IPS-15b (cell line): ENCODE measurements at regions not wholly inside any gene's neighbourhood (a gene's known extent, or its start where the extent isn't known, plus 50 kb on each side); places are given as distances from the start of the nearest gene placed in this dataset.

Experiments
- H3K27me3 ChIP-seq: one replicate; pipeline ENCODE4 v1.6.1; 2013; ENCODE audit warnings: low read length; ENCODE audit not compliant: control insufficient read depth, insufficient read depth
- H3K36me3 ChIP-seq: one replicate; pipeline ENCODE4 v1.6.1; 2013; ENCODE audit warnings: low read length; ENCODE audit not compliant: control insufficient read depth, insufficient read depth
- H3K4me1 ChIP-seq: one replicate; pipeline ENCODE4 v1.6.1; 2013; ENCODE audit warnings: mild to moderate bottlenecking, low read length; ENCODE audit not compliant: control insufficient read depth, insufficient read depth
- H3K4me3 ChIP-seq: one replicate; pipeline ENCODE4 v1.5.1; 2013; ENCODE audit warnings: low read depth, low read length
- H3K9ac ChIP-seq: one replicate; pipeline ENCODE4 v1.6.1; 2013; ENCODE audit warnings: low read depth, mild to moderate bottlenecking, low read length
- H3K9me3 ChIP-seq: one replicate; pipeline ENCODE4 v1.6.1; 2013; ENCODE audit warnings: mild to moderate bottlenecking, low read length; ENCODE audit not compliant: control insufficient read depth, insufficient read depth

- no peaks in the 10 kb centered on the region for H3K27me3 ChIP-seq
- H3K9ac ChIP-seq, result no peak overlapping the region
- H3K9me3 ChIP-seq, result no peaks in the 10 kb centered on the region
- H3K4me3 ChIP-seq, result no peak overlapping the region
- no peaks in the 10 kb centered on the region for H3K4me1 ChIP-seq
- H3K36me3 ChIP-seq, result no peaks in the 10 kb centered on the region
Measured at GRCh38 chr5:24904981-24905517, 260.3 kb upstream of the CDH10 start.

- H3K9me3 ChIP-seq, result no peaks in the 10 kb centered on the region
- H3K36me3 ChIP-seq, result no peaks in the 10 kb centered on the region
- H3K9ac ChIP-seq, result no peak overlapping the region
- H3K27me3 ChIP-seq, result no peaks in the 10 kb centered on the region
- no peaks in the 10 kb centered on the region for H3K4me1 ChIP-seq
- no peak overlapping the region for H3K4me3 ChIP-seq
Measured at GRCh38 chr5:24899180-24899579, 254.4 kb upstream of the CDH10 start.

DNA sequence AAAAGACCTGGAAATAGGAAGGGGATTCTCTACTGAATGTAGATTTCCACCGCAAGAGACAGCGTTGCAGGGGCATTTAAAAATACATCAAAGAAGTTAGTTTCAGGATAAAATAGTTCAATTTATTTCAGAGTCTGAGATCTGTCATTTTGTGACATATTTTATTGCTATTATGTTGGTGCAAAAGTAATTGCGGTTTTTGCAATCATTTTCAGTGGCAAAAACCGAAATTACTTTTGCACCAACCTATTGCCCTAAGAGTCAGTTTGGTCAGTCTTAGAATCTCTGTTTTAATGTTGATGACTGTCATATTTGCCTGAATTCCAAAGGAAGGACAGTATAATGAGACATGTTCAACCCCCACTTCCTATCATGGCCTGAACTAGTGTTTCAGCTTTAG, 219.5 kb upstream of the CDH10 start:
- no peaks in the 10 kb centered on the region for H3K9me3 ChIP-seq
- no peaks in the 10 kb centered on the region for H3K4me1 ChIP-seq
- no peak overlapping the region for H3K9ac ChIP-seq
- no peak overlapping the region for H3K4me3 ChIP-seq
- no peaks in the 10 kb centered on the region for H3K27me3 ChIP-seq
- no peaks in the 10 kb centered on the region for H3K36me3 ChIP-seq

DNA sequence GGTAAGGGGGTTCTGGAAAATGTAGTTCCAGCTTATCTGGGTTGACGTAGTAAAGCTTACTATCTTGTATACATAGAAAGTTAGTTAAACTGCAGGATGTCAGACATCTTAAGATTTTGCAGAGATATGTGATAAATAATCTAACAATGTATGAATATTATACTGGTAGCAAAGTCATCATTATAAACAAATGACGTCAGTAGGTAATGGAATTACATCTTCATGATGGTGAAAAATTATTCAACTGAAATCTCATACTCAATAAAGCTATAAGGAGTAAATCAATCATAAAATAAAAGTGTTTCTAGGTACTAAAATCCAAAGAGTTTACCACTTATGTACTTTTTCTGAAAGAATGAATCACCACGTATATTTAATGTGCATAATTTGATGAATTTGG, 217.3 kb upstream of the CDH10 start:
- H3K4me3 ChIP-seq, result no peak overlapping the region
- H3K4me1 ChIP-seq, result no peaks in the 10 kb centered on the region
- no peaks in the 10 kb centered on the region for H3K27me3 ChIP-seq
- H3K9ac ChIP-seq, result no peak overlapping the region
- H3K9me3 ChIP-seq, result no peaks in the 10 kb centered on the region
- no peaks in the 10 kb centered on the region for H3K36me3 ChIP-seq

GRCh38 chr5:24855485-24855884, 210.7 kb upstream of the CDH10 start:
- Histone ChIP-seq H3K9ac (no peak overlapping the region), H3K9me3 (no peaks in the 10 kb centered on the region), H3K4me1 (no peaks in the 10 kb centered on the region), H3K4me3 (no peak overlapping the region), H3K36me3 (no peaks in the 10 kb centered on the region), H3K27me3 (no peaks in the 10 kb centered on the region)

- Histone ChIP-seq H3K9me3 (no peaks in the 10 kb centered on the region), H3K4me1 (no peaks in the 10 kb centered on the region), H3K4me3 (no peak overlapping the region), H3K36me3 (no peaks in the 10 kb centered on the region), H3K9ac (no peak overlapping the region), H3K27me3 (no peaks in the 10 kb centered on the region)
Measured at GRCh38 chr5:24854850-24855249, 210.1 kb upstream of the CDH10 start.

DNA sequence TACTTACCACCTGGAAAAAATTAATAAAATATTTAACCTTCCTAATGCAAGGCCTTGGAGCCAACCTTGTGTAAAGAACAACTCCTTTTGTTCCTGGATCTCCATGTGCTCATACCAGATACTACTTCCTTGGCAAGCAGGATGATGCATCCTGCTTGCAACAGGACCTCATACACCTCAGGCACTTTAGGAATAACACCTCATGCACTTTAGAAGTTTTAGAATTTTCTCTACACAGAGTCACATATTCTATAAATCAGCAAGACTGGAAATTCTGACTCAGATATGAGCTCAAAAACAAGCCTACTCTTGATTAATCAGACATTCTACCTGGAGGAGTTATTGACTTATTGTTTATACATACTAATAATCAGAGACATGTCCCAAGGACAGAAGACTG, 209.6 kb upstream of the CDH10 start:
- H3K9ac ChIP-seq, result no peak overlapping the region
- no peaks in the 10 kb centered on the region for H3K4me1 ChIP-seq
- no peaks in the 10 kb centered on the region for H3K27me3 ChIP-seq
- no peaks in the 10 kb centered on the region for H3K9me3 ChIP-seq
- H3K4me3 ChIP-seq, result no peak overlapping the region
- no peaks in the 10 kb centered on the region for H3K36me3 ChIP-seq

GRCh38 chr5:24850926-24851486, 206.2 kb upstream of the CDH10 start:
- H3K4me1 ChIP-seq, result no peaks in the 10 kb centered on the region
- no peaks in the 10 kb centered on the region for H3K9me3 ChIP-seq
- no peak overlapping the region for H3K4me3 ChIP-seq
- no peaks in the 10 kb centered on the region for H3K27me3 ChIP-seq
- H3K9ac ChIP-seq, result no peak overlapping the region
- H3K36me3 ChIP-seq, result no peaks in the 10 kb centered on the region

DNA sequence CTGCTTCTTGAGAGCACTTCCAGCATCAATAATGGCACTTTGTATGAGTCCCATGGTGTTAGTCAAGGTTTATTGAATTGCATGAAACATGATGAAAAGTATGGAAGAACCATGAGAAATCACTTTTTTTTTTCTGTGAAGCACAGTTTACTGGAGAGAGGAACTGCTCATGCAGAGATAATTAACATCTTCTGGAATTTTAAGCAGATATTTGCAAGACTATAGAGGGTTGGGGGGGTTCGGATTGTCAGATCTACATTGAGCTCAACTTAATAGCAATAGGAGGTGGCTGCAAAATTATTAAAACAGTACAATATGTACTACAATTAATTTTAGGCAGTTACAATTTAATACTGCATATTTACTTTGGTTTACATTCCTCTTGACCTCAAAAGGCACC, 204.4 kb upstream of the CDH10 start:
- H3K4me1 ChIP-seq, result no peaks in the 10 kb centered on the region
- H3K27me3 ChIP-seq, result no peaks in the 10 kb centered on the region
- H3K36me3 ChIP-seq, result no peaks in the 10 kb centered on the region
- no peaks in the 10 kb centered on the region for H3K9me3 ChIP-seq
- H3K9ac ChIP-seq, result no peak overlapping the region
- H3K4me3 ChIP-seq, result no peak overlapping the region

GRCh38 chr5:24831989-24832388, 187.2 kb upstream of the CDH10 start:
- Histone ChIP-seq H3K4me3 (no peak overlapping the region), H3K9me3 (no peaks in the 10 kb centered on the region), H3K27me3 (no peaks in the 10 kb centered on the region), H3K36me3 (no peaks in the 10 kb centered on the region), H3K4me1 (no peaks in the 10 kb centered on the region), H3K9ac (no peak overlapping the region)

DNA sequence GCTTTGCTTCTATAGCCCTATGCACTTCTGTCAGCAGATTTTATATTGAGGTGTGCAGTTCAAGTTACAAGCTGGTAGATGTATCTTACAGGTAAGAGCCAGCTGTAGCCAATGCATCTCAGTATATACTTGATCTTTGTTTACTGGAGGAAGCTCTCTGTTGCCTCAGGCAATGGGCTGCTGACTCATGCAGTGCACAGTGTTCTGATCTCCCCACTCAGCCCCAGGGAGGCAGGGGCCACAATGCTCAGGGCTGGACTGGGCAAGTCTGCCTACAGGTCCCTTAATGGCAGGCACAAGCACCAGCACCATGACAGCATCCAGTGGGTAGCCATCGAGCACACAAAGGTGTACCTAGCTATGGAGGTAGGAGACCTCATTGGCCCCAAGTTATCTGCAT, 178.8 kb upstream of the CDH10 start:
- H3K9ac ChIP-seq, result no peak overlapping the region
- no peaks in the 10 kb centered on the region for H3K27me3 ChIP-seq
- H3K36me3 ChIP-seq, result no peaks in the 10 kb centered on the region
- no peaks in the 10 kb centered on the region for H3K4me1 ChIP-seq
- H3K4me3 ChIP-seq, result no peak overlapping the region
- no peaks in the 10 kb centered on the region for H3K9me3 ChIP-seq

GRCh38 chr5:24819841-24820240, 175.1 kb upstream of the CDH10 start:
- H3K9ac ChIP-seq, result no peak overlapping the region
- H3K36me3 ChIP-seq, result no peaks in the 10 kb centered on the region
- no peak overlapping the region for H3K4me3 ChIP-seq
- H3K4me1 ChIP-seq, result no peaks in the 10 kb centered on the region
- H3K9me3 ChIP-seq, result no peaks in the 10 kb centered on the region
- no peaks in the 10 kb centered on the region for H3K27me3 ChIP-seq
